Tibial nerve (tissue), 4 donors: ENCODE measurements at regions not wholly inside any gene's neighbourhood (a gene's known extent, or its start where the extent isn't known, plus 50 kb on each side); places are given as distances from the start of the nearest gene placed in this dataset.

Source experiments
- EP300 ChIP-seq, 2 donors: sonication (generic); formaldehyde crosslinking; IDR thresholded peaks; one replicate each; pipeline ENCODE4 v1.6.1; 2017; ENCODE audit warnings: antibody characterized with exemption in 2 of 2, mild to moderate bottlenecking in 1 of 2
- POLR2A ChIP-seq, 2 donors: fragments of 450-650 bp; IDR thresholded peaks; one replicate each; pipeline ENCODE4 v1.6.1; 2017; ENCODE audit warnings: antibody characterized with exemption in 2 of 2, mild to moderate bottlenecking in 2 of 2, moderate library complexity in 2 of 2
- TF ChIP-seq, protein P1 (sequence below), 5 experiments: fragments of 200-600 bp in 3 of 5; fragments of 450-650 bp in 2 of 5; sonication (generic) in 3 of 5; IDR thresholded peaks; one replicate each; pipeline ENCODE4 v1.5.1; 2016 to 2019; ENCODE audit warnings: antibody characterized with exemption in 5 of 5, mild to moderate bottlenecking in 3 of 5, moderate library complexity in 2 of 5

DNA sequence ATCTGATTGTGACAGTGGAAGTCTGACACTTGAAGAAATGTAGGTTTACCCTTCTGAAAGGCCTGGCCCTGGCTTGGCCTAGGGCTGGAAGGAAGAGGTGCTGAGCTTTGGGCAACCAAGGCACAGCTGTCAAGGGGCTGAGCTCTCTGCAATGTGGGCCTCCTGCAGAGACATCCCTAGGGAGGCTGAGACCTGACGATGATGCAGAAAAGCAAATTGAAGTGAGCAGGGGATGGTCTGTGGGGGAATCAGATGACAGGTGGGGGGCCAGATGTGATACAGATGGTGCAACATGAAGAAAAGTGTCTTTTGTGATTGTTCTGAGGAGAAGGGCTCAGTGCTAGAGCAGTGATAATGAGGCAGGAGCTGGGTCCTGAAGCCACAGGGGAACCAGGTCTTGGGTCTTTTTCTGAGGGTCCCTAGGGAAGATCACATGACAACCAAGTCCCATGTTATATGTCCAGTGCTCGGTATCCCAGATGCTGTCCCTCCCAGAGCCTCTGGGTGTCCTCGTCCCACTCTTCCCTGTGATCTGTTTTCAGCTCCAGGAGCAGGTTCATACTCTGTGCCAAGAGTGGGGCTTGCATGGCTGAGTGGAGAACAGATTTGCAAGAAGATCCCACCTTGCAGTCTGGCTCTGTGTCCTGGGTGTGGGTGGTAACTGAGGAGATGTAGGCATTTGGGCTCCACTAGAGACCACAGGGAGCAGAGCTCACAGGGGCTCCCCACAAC is 79.9 kb upstream of the VPREB1 start:
- TF ChIP-seq, protein P1, sequence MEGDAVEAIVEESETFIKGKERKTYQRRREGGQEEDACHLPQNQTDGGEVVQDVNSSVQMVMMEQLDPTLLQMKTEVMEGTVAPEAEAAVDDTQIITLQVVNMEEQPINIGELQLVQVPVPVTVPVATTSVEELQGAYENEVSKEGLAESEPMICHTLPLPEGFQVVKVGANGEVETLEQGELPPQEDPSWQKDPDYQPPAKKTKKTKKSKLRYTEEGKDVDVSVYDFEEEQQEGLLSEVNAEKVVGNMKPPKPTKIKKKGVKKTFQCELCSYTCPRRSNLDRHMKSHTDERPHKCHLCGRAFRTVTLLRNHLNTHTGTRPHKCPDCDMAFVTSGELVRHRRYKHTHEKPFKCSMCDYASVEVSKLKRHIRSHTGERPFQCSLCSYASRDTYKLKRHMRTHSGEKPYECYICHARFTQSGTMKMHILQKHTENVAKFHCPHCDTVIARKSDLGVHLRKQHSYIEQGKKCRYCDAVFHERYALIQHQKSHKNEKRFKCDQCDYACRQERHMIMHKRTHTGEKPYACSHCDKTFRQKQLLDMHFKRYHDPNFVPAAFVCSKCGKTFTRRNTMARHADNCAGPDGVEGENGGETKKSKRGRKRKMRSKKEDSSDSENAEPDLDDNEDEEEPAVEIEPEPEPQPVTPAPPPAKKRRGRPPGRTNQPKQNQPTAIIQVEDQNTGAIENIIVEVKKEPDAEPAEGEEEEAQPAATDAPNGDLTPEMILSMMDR (IDR thresholded peaks at IDR 0.05) = no peak
- TF ChIP-seq POLR2A (IDR thresholded peaks at IDR 0.05) (no peak), EP300 (IDR thresholded peaks at IDR 0.05) (no peak)
